A549 (cell line): ENCODE measurements at regions not wholly inside any gene's neighbourhood (a gene's known extent, or its start where the extent isn't known, plus 50 kb on each side); places are given as distances from the start of the nearest gene placed in this dataset.

Source experiments
- ATAC-seq, 2 experiments: fragments of 200-7000 bp in 1 of 2; fragments of >200 bp in 1 of 2; cut with Nextera tagmentation in 1 of 2; cut with Tn5 transposase in 1 of 2; 3 replicates each; pipeline versions ENCODE4 v1.8.0 to v1.9.1; 2018 to 2020; ENCODE audit warnings: mild to moderate bottlenecking in 1 of 2, moderate library complexity in 1 of 2
- CTCF ChIA-PET: fragments of 300-600 bp; sonication (Branson Sonifier 250); formaldehyde crosslinking; extraction: SDS; loops from one replicate; lab custom pipeline; 2021; ENCODE audit warnings: antibody characterized with exemption, inconsistent platforms; lab: Yijun Ruan, JAX
- POLR2A ChIA-PET: fragments of 350-600 bp; formaldehyde crosslinking; extraction: SDS; loops from one replicate; lab custom pipeline; 2021; ENCODE audit warnings: antibody characterized with exemption, inconsistent platforms; lab: Yijun Ruan, JAX
- DNase-seq, 2 experiments: peaks; one replicate each; pipeline versions ENCODE4 v3.0.0 to v3.0.0-alpha.2; 2011 to 2016; ENCODE audit warnings: low read depth in 1 of 2, low spot score in 1 of 2
- FAIRE-seq: peaks from 2 replicates; lab custom pipeline; 2011; peaks lifted over from hg19 to GRCh38; lab: Jason Lieb, UNC
- H3K27ac ChIP-seq, 2 experiments: fragments of >200 bp; sonication (Bioruptor Twin); formaldehyde crosslinking; 3 replicates each; pipeline ENCODE4 v1.5.1; 2016 to 2017
- H3K4me1 ChIP-seq: fragments of >200 bp; sonication (Bioruptor Twin); formaldehyde crosslinking; 3 replicates; pipeline ENCODE4 v1.6.1; 2016
- H3K4me2 ChIP-seq: fragments of >200 bp; sonication (Bioruptor Twin); formaldehyde crosslinking; 3 replicates; pipeline ENCODE4 v1.6.1; 2016
- H3K4me3 ChIP-seq: fragments of >200 bp; sonication (Bioruptor Twin); formaldehyde crosslinking; 3 replicates; pipeline ENCODE4 v1.5.1; 2016
- H3K9me3 ChIP-seq: fragments of >200 bp; sonication (Bioruptor Twin); formaldehyde crosslinking; 3 replicates; pipeline ENCODE4 v1.6.1; 2016
- ATOH8 ChIP-seq: fragments of 250-450 bp; sonication (Bioruptor Pico); IDR thresholded peaks from 2 replicates; pipeline ENCODE4 v1.5.0; 2020; ENCODE audit warnings: low read depth, mild to moderate bottlenecking, moderate library complexity
- BHLHE40 ChIP-seq: IDR thresholded peaks from 2 replicates; pipeline ENCODE4 v1.6.1; 2012; ENCODE audit warnings: low read depth, low read length, inconsistent platforms
- CBX2 ChIP-seq: fragments of 200-600 bp; sonication (generic); IDR thresholded peaks from 2 replicates; pipeline ENCODE4 v1.6.1; 2016; ENCODE audit warnings: low read depth, mild to moderate bottlenecking, borderline replicate concordance
- CEBPB ChIP-seq, 2 experiments: fragments of >200 bp in 1 of 2; sonication (Bioruptor Twin) in 1 of 2; formaldehyde crosslinking in 1 of 2; IDR thresholded peaks; 2 replicates each; pipeline ENCODE4 v1.6.1; 2012 to 2016
- CHD2 ChIP-seq: fragments of 150-350 bp; IDR thresholded peaks from 2 replicates; pipeline ENCODE4 v1.6.1; 2014; ENCODE audit warnings: low read length; ENCODE audit not compliant: partially characterized antibody
- EHF ChIP-seq: fragments of 250-450 bp; sonication (Bioruptor Pico); IDR thresholded peaks from 2 replicates; pipeline ENCODE4 v1.5.0; 2020; ENCODE audit warnings: mild to moderate bottlenecking
- EHMT2 ChIP-seq: fragments of 200-600 bp; sonication (generic); IDR thresholded peaks from 2 replicates; pipeline ENCODE4 v1.6.1; 2016; ENCODE audit warnings: antibody characterized with exemption, low read depth, mild to moderate bottlenecking, moderate library complexity
- ELK1 ChIP-seq: fragments of 150-350 bp; IDR thresholded peaks from 2 replicates; pipeline ENCODE4 v1.6.1; 2014; ENCODE audit warnings: low read depth, mild to moderate bottlenecking, low read length
- ESRRA ChIP-seq: fragments of 150-350 bp; IDR thresholded peaks from 2 replicates; pipeline ENCODE4 v1.6.1; 2014; ENCODE audit warnings: mild to moderate bottlenecking, low read length, borderline replicate concordance
- FOXS1 ChIP-seq: fragments of 250-450 bp; sonication (Bioruptor Pico); IDR thresholded peaks from 2 replicates; pipeline ENCODE4 v1.5.0; 2020; ENCODE audit warnings: mild to moderate bottlenecking, moderate library complexity
- GATA3 ChIP-seq: IDR thresholded peaks from 2 replicates; pipeline ENCODE4 v1.6.1; 2012; ENCODE audit warnings: borderline replicate concordance
- HEYL ChIP-seq: fragments of 250-450 bp; sonication (Bioruptor Pico); IDR thresholded peaks from 2 replicates; pipeline ENCODE4 v1.8.0; 2021; ENCODE audit warnings: mild to moderate bottlenecking, moderate library complexity
- HOXB5 ChIP-seq: fragments of 250-450 bp; sonication (Bioruptor Pico); IDR thresholded peaks from 2 replicates; pipeline ENCODE4 v1.5.0; 2020; ENCODE audit warnings: mild to moderate bottlenecking, moderate library complexity
- JUN ChIP-seq, 2 experiments: fragments of >200 bp; sonication (Bioruptor Twin); formaldehyde crosslinking; IDR thresholded peaks; 2 replicates in 1 of 2; 3 replicates in 1 of 2; pipeline ENCODE4 v1.6.1; 2016 to 2017
- JUNB ChIP-seq: fragments of >200 bp; sonication (Bioruptor Twin); formaldehyde crosslinking; IDR thresholded peaks from 2 replicates; pipeline ENCODE4 v1.6.1; 2016
- MAFK ChIP-seq: fragments of 450-650 bp; IDR thresholded peaks from 2 replicates; pipeline ENCODE4 v1.6.1; 2014; ENCODE audit not compliant: partially characterized antibody
- MAZ ChIP-seq: fragments of 150-350 bp; IDR thresholded peaks from 2 replicates; pipeline ENCODE4 v1.6.1; 2014; ENCODE audit warnings: antibody characterized with exemption, low read depth, low read length, borderline replicate concordance
- MYC ChIP-seq: IDR thresholded peaks from 2 replicates; pipeline ENCODE4 v1.6.1; 2012; ENCODE audit warnings: mild to moderate bottlenecking, inconsistent platforms, low read length, improper control_type of control experiment, borderline replicate concordance
- NR3C1 ChIP-seq: fragments of >200 bp; sonication (Bioruptor Twin); formaldehyde crosslinking; IDR thresholded peaks from 3 replicates; pipeline ENCODE4 v1.6.1; 2017
- PHF8 ChIP-seq: fragments of 200-600 bp; sonication (generic); IDR thresholded peaks from 2 replicates; pipeline ENCODE4 v1.6.1; 2016; ENCODE audit warnings: low read depth, mild to moderate bottlenecking, antibody characterized with exemption, moderate library complexity, borderline replicate concordance
- POLR2A ChIP-seq: IDR thresholded peaks from 2 replicates; pipeline ENCODE4 v1.6.1; 2012; ENCODE audit warnings: mild to moderate bottlenecking, low read length
- POLR2AphosphoS2 ChIP-seq: conservative IDR thresholded peaks from 2 replicates; pipeline ENCODE4 v1.6.1; 2012; ENCODE audit warnings: low read length, improper control_type of control experiment, inconsistent platforms
- RNF2 ChIP-seq: fragments of 200-600 bp; sonication (generic); IDR thresholded peaks from 2 replicates; pipeline ENCODE4 v1.6.1; 2016; ENCODE audit warnings: low read depth, mild to moderate bottlenecking, antibody characterized with exemption, moderate library complexity, borderline replicate concordance
- TP53 ChIP-seq: fragments of 250-450 bp; sonication (Bioruptor Pico); IDR thresholded peaks from 2 replicates; pipeline ENCODE4 v1.5.0; 2021; ENCODE audit warnings: mild to moderate bottlenecking, moderate library complexity
- ZFP36 ChIP-seq: fragments of 450-650 bp; IDR thresholded peaks from 2 replicates; pipeline ENCODE4 v1.6.1; 2014; ENCODE audit warnings: borderline replicate concordance; ENCODE audit not compliant: partially characterized antibody
- ZNF302 ChIP-seq: fragments of 250-450 bp; sonication (Bioruptor Pico); IDR thresholded peaks from 2 replicates; pipeline ENCODE4 v1.9.0; 2021; ENCODE audit warnings: inconsistent platforms, mild to moderate bottlenecking, moderate library complexity
- WGBS: methylation state at CpG from one replicate; pipeline ENCODE4 v1.1.6; 2017; ENCODE audit errors: missing lambda C conversion rate; 5-methylcytosine and 5-hydroxymethylcytosine counted together

GRCh38 chrX:47776292-47777006 is 60.3 kb upstream of the ZNF81 start:
- no peak for ATAC-seq
- ChIA-PET POLR2A (no interaction called here), CTCF (no interaction called here)
- Histone ChIP-seq H3K27ac (no peak overlapping the region), H3K9me3 (no peaks in the 10 kb centered on the region; the same call in 2 of the 3 replicates), H3K4me2 (no peak overlapping the region), H3K4me3 (no peak overlapping the region), H3K4me1 (no peaks in the 10 kb centered on the region)
- no peak for DNase-seq
- WGBS = 3% methylated on average over 4 of the region's 4 CpGs
- TF ChIP-seq PHF8 (no peak), RNF2 (no peak), BHLHE40 (no peak), ZFP36 (no peak), ATOH8 (CRISPR knock-in tag) (no peak), EHF (CRISPR knock-in tag) (no peak), JUNB (no peak), FOXS1 (CRISPR knock-in tag) (no peak), MAFK (no peak), HEYL (no peak), MAZ (no peak)
- FAIRE-seq = no peak

- CTCF ChIA-PET = no interaction called here
- Histone ChIP-seq H3K4me1 (no peaks in the 10 kb centered on the region), H3K9me3 (no peaks in the 10 kb centered on the region; the same call in 2 of the 3 replicates), H3K4me3 (no peak overlapping the region), H3K4me2 (no peak overlapping the region), H3K27ac (no peak overlapping the region)
- POLR2A ChIA-PET = no interaction called here
- no peak for FAIRE-seq
- no peak for ATAC-seq
- no peak for DNase-seq
- 0% methylated on average over 2 of the region's 2 CpGs for WGBS
- no peak for TF ChIP-seq ELK1
- no peak for TF ChIP-seq POLR2AphosphoS2
- no peak for TF ChIP-seq ESRRA
- TF ChIP-seq BHLHE40 = no peak
- no peak for TF ChIP-seq FOXS1 (CRISPR knock-in tag)
- no peak for TF ChIP-seq PHF8
- TF ChIP-seq ZNF302 = no peak
- TF ChIP-seq EHMT2 = no peak
- TF ChIP-seq POLR2A = no peak
- no peak for TF ChIP-seq CHD2
- TF ChIP-seq CBX2 = no peak
- no peak for TF ChIP-seq JUN (IDR thresholded peaks at IDR 0.05)
- TF ChIP-seq MYC = no peak
- TF ChIP-seq NR3C1 = no peak
- no peak for TF ChIP-seq CEBPB (IDR thresholded peaks at IDR 0.05)
- no peak for TF ChIP-seq GATA3
- TF ChIP-seq TP53 (CRISPR knock-in tag) = no peak
- TF ChIP-seq HOXB5 (CRISPR knock-in tag) = no peak
- TF ChIP-seq JUNB = no peak
- TF ChIP-seq MAFK = no peak
Observed at GRCh38 chrX:47772764-47773163, 63.9 kb upstream of the ZNF81 start.
